Peyer's patch (tissue), 4 donors: ENCODE measurements at regions not wholly inside any gene's neighbourhood (a gene's known extent, or its start where the extent isn't known, plus 50 kb on each side); places are given as distances from the start of the nearest gene placed in this dataset.

Experiments
- DNase-seq, 3 donors: peaks; one replicate each; pipeline ENCODE4 v3.0.0-alpha.2; 2017 to 2019
- H3K27ac ChIP-seq, 4 donors: fragments of 200-600 bp; sonication (generic); one replicate each; pipeline ENCODE4 v1.5.1; 2016 to 2019
- H3K27me3 ChIP-seq, 2 donors: fragments of 200-600 bp; sonication (generic); one replicate each; pipeline ENCODE4 v1.5.1; 2019
- H3K36me3 ChIP-seq, 3 donors: fragments of 200-600 bp; sonication (generic); one replicate each; pipeline ENCODE4 v1.5.1; 2016 to 2019
- H3K4me1 ChIP-seq, 4 donors: fragments of 200-600 bp; sonication (generic); one replicate each; pipeline ENCODE4 v1.5.1; 2016 to 2019
- H3K4me3 ChIP-seq, 4 donors: fragments of 200-600 bp; sonication (generic); 1 replicate in 3 of 4; 2 replicates in 1 of 4; pipeline ENCODE4 v1.5.1; 2016 to 2019; ENCODE audit warnings: mild to moderate bottlenecking in 1 of 4
- H3K9me3 ChIP-seq, 4 donors: fragments of 200-600 bp; sonication (generic); one replicate each; pipeline ENCODE4 v1.5.1; 2016 to 2019; ENCODE audit warnings: mild to moderate bottlenecking in 1 of 4
- POLR2A ChIP-seq, 2 donors: fragments of 450-650 bp; IDR thresholded peaks; one replicate each; pipeline ENCODE4 v1.5.1; 2017; ENCODE audit warnings: antibody characterized with exemption in 2 of 2, mild to moderate bottlenecking in 2 of 2, moderate library complexity in 2 of 2
- TF ChIP-seq, protein P1 (sequence below), 6 experiments: fragments of 450-650 bp in 4 of 6; fragments of 200-600 bp in 2 of 6; sonication (generic) in 1 of 6; IDR thresholded peaks; one replicate each; pipeline ENCODE4 v1.5.1; 2017 to 2019; ENCODE audit warnings: antibody characterized with exemption in 6 of 6, mild to moderate bottlenecking in 3 of 6, moderate library complexity in 1 of 6

DNA sequence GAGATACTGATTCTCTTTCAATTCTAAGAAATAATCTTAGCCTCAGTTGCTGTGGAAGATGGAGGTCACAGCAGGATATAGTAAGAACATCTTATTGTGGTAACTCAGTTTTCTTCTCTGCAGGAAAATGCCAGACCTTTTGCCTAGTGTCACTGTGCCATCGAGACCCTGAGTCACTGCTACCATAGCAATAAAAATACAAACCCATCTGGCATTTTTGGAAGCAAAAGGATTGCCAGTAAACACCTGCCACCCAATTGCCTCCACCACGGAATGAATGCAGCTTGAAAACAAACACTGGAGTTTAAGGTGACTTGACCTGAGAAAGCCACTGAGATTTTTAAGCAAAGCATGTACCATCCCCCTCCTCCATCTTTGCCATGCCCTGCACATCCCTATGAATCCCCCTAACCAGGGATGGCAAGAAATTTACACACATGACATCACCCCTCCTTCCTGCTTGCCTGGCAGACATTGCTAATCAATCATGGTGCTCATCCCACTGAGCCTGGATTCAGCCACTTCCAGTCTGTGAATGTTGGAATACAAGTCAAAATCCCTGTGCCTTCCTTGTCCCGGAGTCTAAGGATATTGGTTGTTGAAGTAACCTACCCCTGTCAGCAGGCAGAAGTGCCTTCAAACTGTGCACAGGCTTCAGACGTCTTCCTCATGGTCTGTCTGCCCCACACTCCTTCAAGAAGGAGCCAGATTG lies 59.6 kb upstream of the MAMLD1 start:
- Histone ChIP-seq H3K27ac (no peak overlapping the region), H3K4me1 (no peaks in the 10 kb centered on the region), H3K36me3 (no peaks in the 10 kb centered on the region), H3K9me3 (no peaks in the 10 kb centered on the region), H3K4me3 (no peak overlapping the region), H3K27me3 (no peaks in the 10 kb centered on the region)
- no peak for DNase-seq
- TF ChIP-seq, protein P1, sequence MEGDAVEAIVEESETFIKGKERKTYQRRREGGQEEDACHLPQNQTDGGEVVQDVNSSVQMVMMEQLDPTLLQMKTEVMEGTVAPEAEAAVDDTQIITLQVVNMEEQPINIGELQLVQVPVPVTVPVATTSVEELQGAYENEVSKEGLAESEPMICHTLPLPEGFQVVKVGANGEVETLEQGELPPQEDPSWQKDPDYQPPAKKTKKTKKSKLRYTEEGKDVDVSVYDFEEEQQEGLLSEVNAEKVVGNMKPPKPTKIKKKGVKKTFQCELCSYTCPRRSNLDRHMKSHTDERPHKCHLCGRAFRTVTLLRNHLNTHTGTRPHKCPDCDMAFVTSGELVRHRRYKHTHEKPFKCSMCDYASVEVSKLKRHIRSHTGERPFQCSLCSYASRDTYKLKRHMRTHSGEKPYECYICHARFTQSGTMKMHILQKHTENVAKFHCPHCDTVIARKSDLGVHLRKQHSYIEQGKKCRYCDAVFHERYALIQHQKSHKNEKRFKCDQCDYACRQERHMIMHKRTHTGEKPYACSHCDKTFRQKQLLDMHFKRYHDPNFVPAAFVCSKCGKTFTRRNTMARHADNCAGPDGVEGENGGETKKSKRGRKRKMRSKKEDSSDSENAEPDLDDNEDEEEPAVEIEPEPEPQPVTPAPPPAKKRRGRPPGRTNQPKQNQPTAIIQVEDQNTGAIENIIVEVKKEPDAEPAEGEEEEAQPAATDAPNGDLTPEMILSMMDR (IDR thresholded peaks at IDR 0.05), result no peak

DNA sequence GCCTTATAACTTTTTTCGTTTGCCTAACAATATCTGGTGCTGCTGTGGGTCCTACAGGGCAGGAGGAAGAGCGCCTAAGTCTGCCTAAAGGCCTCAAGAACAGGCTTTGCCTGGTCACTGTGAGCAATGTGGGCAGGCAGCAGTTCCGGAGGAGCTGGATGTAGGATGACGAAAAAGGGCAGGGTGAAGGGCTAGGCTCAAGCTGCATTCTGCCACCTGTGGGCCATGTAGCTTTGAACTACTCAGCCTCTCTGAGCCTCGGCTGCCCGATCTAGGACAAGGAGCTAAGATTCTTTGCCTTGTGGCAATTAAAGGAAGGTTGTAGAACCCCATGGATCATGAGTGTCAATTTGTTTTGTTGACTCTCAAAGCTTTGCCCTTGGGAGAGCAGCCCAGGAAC lies 57.1 kb upstream of the MAMLD1 start:
- no peak overlapping the region for H3K4me3 ChIP-seq
- TF ChIP-seq POLR2A (IDR thresholded peaks at IDR 0.05), result no peak
- no peaks in the 10 kb centered on the region for H3K9me3 ChIP-seq
- no peak for DNase-seq
- H3K4me1 ChIP-seq, result no peaks in the 10 kb centered on the region
- H3K27me3 ChIP-seq, result no peaks in the 10 kb centered on the region
- no peak overlapping the region for H3K27ac ChIP-seq
- no peaks in the 10 kb centered on the region for H3K36me3 ChIP-seq

DNA sequence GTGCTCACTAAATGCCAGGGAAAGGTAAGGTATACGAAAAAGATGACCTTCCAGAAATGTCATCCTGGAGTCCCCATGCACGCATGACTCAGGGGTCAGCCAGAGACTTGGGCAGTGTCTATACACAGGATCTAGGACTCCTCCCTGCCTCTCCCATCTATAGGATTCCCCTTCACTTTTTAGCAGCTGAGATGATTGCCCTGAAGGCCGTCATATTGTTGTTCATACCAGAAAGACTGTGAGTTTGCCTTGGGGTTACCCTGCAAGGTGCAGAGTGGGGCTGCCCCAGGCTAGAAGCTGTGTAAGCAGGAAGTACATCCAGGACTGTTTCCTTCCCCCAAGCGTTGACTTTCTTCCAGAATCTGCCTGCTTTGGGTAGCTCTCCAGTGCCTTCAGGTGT lies 55.1 kb upstream of the MAMLD1 start:
- DNase-seq, result no peak
- no peaks in the 10 kb centered on the region for H3K4me1 ChIP-seq
- no peak overlapping the region for H3K4me3 ChIP-seq
- no peaks in the 10 kb centered on the region for H3K27me3 ChIP-seq
- no peaks in the 10 kb centered on the region for H3K36me3 ChIP-seq
- no peak overlapping the region for H3K27ac ChIP-seq
- TF ChIP-seq POLR2A (IDR thresholded peaks at IDR 0.05), result no peak
- TF ChIP-seq, protein P1 (IDR thresholded peaks at IDR 0.05), result no peak
- H3K9me3 ChIP-seq, result no peaks in the 10 kb centered on the region

DNA sequence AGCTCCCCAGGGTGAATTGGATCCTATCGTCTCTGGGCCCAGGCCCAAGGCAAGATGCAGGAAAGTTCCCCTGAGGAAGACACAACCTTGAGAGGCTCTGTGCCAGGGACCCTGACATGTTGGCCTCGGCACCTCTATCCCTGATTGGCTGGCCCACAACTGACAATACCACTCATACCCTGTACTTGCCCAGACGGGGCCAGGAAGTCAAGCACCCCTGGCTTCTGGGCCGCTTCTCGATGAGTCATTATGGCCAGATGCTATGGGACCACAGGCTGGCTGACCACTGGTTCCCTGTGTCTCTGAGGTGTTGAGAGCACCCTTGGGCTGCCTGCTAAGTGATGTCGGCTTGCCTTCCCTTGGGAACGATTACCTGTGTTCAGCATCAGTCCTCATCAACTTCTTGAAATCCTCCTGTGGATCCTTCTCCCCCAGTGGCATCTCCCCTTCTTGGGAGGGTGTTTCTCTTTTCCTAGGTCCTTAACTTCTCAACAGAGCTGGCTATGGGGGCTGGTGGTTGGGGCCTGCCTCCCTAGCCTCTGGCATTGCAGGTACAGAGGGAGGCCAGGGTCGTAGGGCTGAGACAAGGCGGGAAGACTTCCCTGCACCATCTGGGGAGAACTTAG lies 54.5 kb upstream of the MAMLD1 start:
- Histone ChIP-seq H3K9me3 (no peaks in the 10 kb centered on the region), H3K36me3 (no peaks in the 10 kb centered on the region), H3K4me1 (no peaks in the 10 kb centered on the region), H3K4me3 (no peak overlapping the region), H3K27me3 (no peaks in the 10 kb centered on the region), H3K27ac (no peak overlapping the region)
- DNase-seq, result no peak
- TF ChIP-seq POLR2A (IDR thresholded peaks at IDR 0.05), result no peak
- TF ChIP-seq, protein P1 (IDR thresholded peaks at IDR 0.05), result no peak

DNA sequence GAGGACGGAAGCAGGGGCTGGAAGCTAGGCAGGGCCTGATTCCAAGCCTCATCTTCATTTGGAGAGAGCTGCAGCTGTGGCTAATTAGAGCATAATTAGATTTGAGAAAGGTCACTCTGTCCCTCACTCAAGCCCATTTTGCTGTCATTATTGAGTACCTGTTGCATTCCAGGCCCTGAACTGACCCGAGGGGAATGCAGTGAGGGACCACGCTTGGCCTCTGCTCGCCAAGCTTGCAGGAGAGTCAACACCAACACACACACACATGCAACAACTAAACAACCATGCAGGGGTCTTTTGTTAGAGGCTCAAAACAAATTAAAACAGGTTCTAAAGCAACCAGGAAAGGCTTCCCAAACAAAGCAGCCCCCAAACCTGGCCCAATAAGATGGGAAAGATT lies 52.7 kb upstream of the MAMLD1 start:
- Histone ChIP-seq H3K4me1 (no peaks in the 10 kb centered on the region), H3K27me3 (no peaks in the 10 kb centered on the region), H3K9me3 (no peaks in the 10 kb centered on the region), H3K4me3 (no peak overlapping the region), H3K36me3 (no peaks in the 10 kb centered on the region), H3K27ac (no peak overlapping the region)
- TF ChIP-seq, protein P1 (IDR thresholded peaks at IDR 0.05), result no peak
- TF ChIP-seq POLR2A (IDR thresholded peaks at IDR 0.05), result no peak
- no peak for DNase-seq

DNA sequence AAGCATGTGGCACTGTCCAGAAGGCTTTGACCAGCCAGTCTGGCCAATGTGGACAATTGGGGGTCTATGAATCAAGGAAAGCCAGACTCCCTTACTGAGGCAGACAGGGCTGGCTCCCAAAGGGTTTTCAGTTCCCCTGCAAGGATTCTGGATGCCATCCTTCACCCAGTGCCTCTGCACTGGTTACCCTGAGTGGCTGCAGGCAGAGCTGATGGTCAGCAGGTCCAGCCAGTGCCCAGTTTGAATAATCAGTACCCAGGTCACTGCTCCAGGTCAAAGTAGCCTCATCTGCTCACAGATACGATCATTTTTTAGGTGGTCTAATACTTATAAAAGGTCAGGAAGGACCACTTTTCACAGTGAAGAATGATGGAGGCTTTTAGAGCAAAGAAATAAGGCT lies 52.2 kb upstream of the MAMLD1 start:
- TF ChIP-seq POLR2A (IDR thresholded peaks at IDR 0.05), result no peak
- TF ChIP-seq, protein P1 (IDR thresholded peaks at IDR 0.05), result no peak
- no peak for DNase-seq
- H3K9me3 ChIP-seq, result no peaks in the 10 kb centered on the region

More for the DNA sequence above, 52.2 kb upstream of the MAMLD1 start:
- Histone ChIP-seq H3K27ac (no peak overlapping the region), H3K36me3 (no peaks in the 10 kb centered on the region), H3K27me3 (no peaks in the 10 kb centered on the region), H3K4me3 (no peak overlapping the region), H3K4me1 (no peaks in the 10 kb centered on the region)
